HAP-1 (cell line): ENCODE measurements at regions not wholly inside any gene's neighbourhood (a gene's known extent, or its start where the extent isn't known, plus 50 kb on each side); places are given as distances from the start of the nearest gene placed in this dataset.

Source experiments
- DNase-seq, 2 experiments: peaks; one replicate each; pipeline ENCODE4 v3.0.0-alpha.2; 2016 to 2020; ENCODE audit warnings: low spot score in 2 of 2
- H3K27me3 ChIP-seq: fragments of 250-450 bp; sonication (Bioruptor Pico); 2 replicates; pipeline ENCODE4 v1.5.1; 2020; ENCODE audit warnings: low read depth, mild to moderate bottlenecking, moderate library complexity
- H3K36me3 ChIP-seq: fragments of 250-450 bp; sonication (Bioruptor Pico); replicated peaks from 2 replicates; pipeline ENCODE4 v1.5.1; 2020; ENCODE audit warnings: mild to moderate bottlenecking
- H3K4me1 ChIP-seq: fragments of 250-450 bp; sonication (Bioruptor Pico); 2 replicates; pipeline ENCODE4 v1.5.1; 2020; ENCODE audit warnings: mild to moderate bottlenecking
- H3K4me3 ChIP-seq: fragments of 250-450 bp; sonication (Bioruptor Pico); 2 replicates; pipeline ENCODE4 v1.5.1; 2020; ENCODE audit warnings: mild to moderate bottlenecking, moderate library complexity
- H3K9me3 ChIP-seq: fragments of 250-450 bp; sonication (Bioruptor Pico); 2 replicates; pipeline ENCODE4 v1.5.1; 2020; ENCODE audit warnings: mild to moderate bottlenecking, moderate library complexity
- in situ Hi-C: fragments of 300-500 bp; cut with MboI; formaldehyde crosslinking; loops from 3 replicates; pipeline ENCODE4 v1.14.3; 2020; ENCODE audit warnings: low sequenced_read_pairs, inconsistent platforms, mixed read lengths

DNA sequence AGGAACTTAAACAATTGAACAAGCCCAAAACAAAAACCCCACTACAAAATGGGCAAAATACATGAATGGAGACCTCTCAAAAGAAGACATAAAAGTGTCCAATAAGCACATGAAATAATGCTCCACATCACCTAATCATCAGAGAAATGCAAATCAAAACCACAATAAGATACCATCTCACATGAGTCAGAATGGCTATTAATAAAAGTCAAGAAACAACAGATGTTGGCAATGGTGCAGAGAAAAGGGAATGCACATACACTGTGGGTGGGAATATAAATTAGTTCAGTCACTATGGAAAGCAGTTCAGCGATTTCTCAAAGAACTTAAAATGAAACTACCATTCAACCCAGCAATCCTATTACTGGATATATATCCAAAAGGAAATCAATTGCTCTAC is 337.4 kb upstream of the GRIA1 start:
- in situ Hi-C loops, result no loop called here
- no peak for DNase-seq
- Histone ChIP-seq H3K27me3 (peaks cover 4% of the 10 kb centered on the region; the same call in 1 of the 2 replicates), H3K4me1 (no peaks in the 10 kb centered on the region), H3K4me3 (no peak overlapping the region), H3K36me3 (no peaks in the 10 kb centered on the region), H3K9me3 (no peaks in the 10 kb centered on the region)

DNA sequence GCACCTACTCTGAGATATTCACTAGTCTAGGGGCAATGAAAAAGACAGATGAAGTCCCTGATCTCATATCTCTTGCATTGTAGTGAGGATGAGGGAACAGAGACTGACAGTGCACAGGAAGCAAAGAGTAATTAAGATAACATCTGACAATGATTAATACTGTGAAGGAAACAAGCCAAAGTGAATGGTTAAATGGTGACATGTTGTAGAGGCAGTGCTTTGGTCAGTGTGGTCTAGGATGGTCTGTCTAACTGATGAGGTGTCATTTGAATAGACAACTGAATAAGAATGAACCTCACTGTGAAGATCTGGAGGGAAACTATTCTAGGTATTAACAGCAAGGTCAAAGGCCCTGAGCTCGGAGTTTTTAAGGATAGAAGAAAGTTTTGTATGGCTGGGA is 333.3 kb upstream of the GRIA1 start:
- no peak for DNase-seq
- Histone ChIP-seq H3K27me3 (no peaks in the 10 kb centered on the region), H3K4me3 (no peak overlapping the region), H3K9me3 (no peaks in the 10 kb centered on the region), H3K36me3 (no peaks in the 10 kb centered on the region), H3K4me1 (no peaks in the 10 kb centered on the region)
- in situ Hi-C loops, result no loop called here

DNA sequence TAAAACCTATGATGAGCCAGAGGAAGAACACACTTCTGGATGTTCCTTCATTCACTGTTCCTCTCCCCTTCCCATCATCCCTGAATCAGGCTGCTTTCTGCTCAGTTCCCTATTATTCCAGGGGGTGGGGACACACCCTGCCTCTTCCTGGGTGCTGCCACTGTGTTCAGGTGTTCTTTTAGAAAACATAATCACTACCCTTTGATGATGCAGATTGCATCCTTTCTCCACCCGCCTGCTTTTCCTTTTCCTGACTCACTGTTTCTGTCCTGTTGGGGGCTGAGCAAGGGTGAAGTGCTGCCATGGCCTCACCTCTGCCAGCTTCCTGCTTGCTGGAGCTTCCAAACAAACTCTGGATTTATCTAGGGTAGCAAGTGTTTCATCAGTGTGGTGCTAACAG is 331.9 kb upstream of the GRIA1 start:
- Histone ChIP-seq H3K27me3 (no peaks in the 10 kb centered on the region), H3K4me1 (no peaks in the 10 kb centered on the region), H3K36me3 (no peaks in the 10 kb centered on the region), H3K9me3 (no peaks in the 10 kb centered on the region), H3K4me3 (no peak overlapping the region)
- in situ Hi-C loops, result no loop called here
- no peak for DNase-seq

DNA sequence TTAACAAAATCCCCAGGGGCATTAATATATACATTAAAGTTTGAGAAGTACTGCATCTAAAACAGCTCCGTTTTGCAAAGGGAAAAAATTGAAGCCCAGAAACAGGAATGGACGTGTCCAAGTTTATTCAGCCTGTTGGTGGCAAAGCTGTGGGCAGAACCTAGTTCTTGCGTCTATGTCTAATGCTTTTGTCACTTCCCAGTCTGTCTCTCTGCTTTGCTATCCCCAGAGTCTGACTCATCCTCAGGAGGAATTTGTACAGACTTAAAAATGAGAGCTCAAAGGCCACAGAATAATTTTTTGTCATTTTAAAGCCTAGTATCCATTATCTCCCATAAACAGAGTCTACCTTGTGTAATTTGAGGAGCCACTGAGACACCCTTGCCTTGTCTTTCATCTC is 330.9 kb upstream of the GRIA1 start:
- H3K36me3 ChIP-seq, result no peaks in the 10 kb centered on the region
- no peaks in the 10 kb centered on the region for H3K27me3 ChIP-seq
- H3K9me3 ChIP-seq, result no peaks in the 10 kb centered on the region
- in situ Hi-C loops, result no loop called here
- no peak for DNase-seq
- H3K4me1 ChIP-seq, result no peaks in the 10 kb centered on the region
- no peak overlapping the region for H3K4me3 ChIP-seq

DNA sequence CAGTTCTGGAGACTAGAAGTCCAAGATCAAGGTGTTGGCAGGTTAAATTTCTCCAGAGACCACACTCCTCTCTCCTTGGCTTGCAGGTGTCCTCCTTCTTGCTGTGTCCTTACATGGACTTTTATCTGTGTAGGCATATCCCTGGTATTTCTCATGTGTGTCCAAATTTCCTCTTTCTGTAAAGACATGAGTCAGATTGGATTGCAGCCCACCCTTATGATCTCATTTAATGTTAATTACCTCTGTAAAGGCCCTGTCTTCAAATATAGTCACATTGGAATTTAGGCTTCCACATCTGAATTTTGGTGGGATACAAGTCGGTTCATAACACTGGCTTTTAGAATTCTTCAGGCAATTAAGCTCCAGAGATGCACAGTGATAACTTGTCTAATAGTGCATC is 322.2 kb upstream of the GRIA1 start:
- no peak for DNase-seq
- Histone ChIP-seq H3K4me1 (no peaks in the 10 kb centered on the region), H3K27me3 (no peaks in the 10 kb centered on the region), H3K9me3 (no peaks in the 10 kb centered on the region), H3K4me3 (no peak overlapping the region), H3K36me3 (no peaks in the 10 kb centered on the region)
- in situ Hi-C loops, result no loop called here

DNA sequence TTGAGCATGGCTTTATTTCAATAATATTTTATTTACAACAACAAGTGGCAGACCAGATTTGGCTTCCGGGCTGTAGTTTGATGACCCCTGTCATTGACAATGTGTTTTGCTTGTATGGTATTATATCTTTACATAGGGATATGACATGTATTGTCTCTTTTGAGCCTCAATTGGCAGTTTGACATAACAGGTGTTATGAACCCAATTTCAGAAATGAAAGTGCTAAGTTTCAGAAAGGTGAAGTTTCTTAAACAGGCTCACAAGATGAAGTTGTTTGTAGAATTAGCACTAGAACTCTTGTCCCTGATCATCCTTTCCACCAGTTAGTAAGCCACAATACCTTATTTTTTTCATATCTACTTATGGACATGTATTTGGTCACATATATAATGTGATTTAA is 303.0 kb upstream of the GRIA1 start:
- in situ Hi-C loops, result no loop called here

DNA sequence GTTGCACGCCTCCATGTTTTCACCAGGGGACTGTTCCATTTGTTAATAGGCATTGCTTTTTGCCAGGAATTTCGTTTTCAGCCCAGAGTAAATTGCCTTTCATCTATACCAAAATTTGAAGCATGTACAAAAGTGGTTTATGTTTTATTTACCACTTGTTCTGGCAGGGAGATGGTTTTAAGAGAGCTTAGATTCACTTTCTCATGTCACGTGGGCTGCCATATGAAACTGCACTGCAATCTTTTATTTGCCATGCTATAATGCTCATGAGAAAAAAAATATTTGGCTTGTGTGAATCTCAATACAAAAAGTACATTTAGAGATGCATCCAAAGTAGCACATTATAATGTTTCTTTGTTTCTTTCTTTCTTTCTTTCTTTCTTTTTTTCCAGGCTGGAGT is 284.1 kb upstream of the GRIA1 start:
- Histone ChIP-seq H3K27me3 (no peaks in the 10 kb centered on the region), H3K9me3 (no peaks in the 10 kb centered on the region), H3K4me1 (no peaks in the 10 kb centered on the region), H3K36me3 (no peaks in the 10 kb centered on the region), H3K4me3 (no peak overlapping the region)
- in situ Hi-C loops, result no loop called here
- no peak for DNase-seq

More for the DNA sequence above, 303.0 kb upstream of the GRIA1 start:
- Histone ChIP-seq H3K27me3 (no peaks in the 10 kb centered on the region), H3K4me3 (no peak overlapping the region), H3K36me3 (no peaks in the 10 kb centered on the region), H3K9me3 (no peaks in the 10 kb centered on the region), H3K4me1 (no peaks in the 10 kb centered on the region)
- no peak for DNase-seq

DNA sequence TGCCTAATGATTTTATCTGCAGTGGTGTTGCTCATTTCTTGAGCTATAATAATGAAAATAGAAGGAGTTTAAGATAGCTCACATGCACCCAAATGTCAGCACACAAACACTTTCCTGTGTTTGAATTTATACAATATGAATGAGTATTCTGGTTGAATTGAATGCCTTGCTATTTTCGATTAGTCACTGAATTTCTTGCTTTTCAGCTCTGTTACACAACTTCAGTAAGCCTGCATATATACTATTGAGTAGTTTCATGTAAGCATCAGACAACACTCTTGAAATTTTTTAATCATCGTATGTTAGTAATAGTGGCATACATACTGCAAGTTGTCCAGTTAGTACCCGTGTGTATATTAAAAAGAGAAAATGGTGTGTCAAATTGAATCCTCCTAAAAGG is 281.5 kb upstream of the GRIA1 start:
- no peak for DNase-seq
- in situ Hi-C loops, result no loop called here
- Histone ChIP-seq H3K9me3 (no peaks in the 10 kb centered on the region), H3K4me1 (no peaks in the 10 kb centered on the region), H3K27me3 (no peaks in the 10 kb centered on the region), H3K4me3 (no peak overlapping the region), H3K36me3 (no peaks in the 10 kb centered on the region)

DNA sequence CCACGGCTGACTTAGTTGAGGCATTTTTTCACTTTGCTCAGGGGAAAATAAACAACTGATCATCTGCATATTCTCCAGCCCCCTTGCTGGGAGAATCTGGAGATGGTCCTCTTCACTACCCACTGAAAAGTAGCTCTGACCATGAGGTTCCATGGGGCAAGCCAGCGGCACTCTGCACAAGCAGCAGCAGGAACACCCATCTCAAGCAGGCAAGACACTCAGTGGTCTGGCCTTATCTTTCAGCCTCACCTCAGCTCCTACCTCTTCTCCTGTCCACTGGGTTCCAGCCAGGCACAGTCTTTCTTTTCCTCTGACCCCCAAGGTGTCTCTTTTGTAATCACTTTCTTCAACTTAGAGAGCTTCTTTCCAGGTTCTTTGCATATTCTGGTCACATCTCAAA is 280.8 kb upstream of the GRIA1 start:
- H3K4me3 ChIP-seq, result no peak overlapping the region
- H3K36me3 ChIP-seq, result no peaks in the 10 kb centered on the region
- in situ Hi-C loops, result no loop called here

DNA sequence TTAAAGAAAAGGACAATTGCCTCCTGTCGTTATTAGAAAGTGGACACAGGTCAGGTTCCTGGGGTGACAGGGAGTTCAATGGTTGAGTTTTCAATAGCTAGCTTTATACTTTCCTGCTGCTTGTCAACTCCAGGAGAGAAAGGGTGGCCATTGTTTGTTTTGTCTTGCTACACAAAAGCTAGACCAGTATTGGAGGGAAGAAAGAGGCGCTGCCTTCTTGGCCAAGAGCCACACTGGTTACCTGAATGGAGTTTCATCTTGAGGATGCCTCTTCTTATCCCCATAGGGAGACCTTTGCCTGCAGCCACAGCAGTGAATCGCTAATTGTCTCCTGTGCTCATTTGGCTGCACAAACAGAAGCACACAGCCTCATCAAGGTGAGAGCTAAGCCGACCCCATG is 279.4 kb upstream of the GRIA1 start:
- H3K4me1 ChIP-seq, result no peaks in the 10 kb centered on the region
- no peaks in the 10 kb centered on the region for H3K9me3 ChIP-seq
- H3K36me3 ChIP-seq, result no peaks in the 10 kb centered on the region
- no peak overlapping the region for H3K4me3 ChIP-seq
- H3K27me3 ChIP-seq, result no peaks in the 10 kb centered on the region
- in situ Hi-C loops, result no loop called here
- DNase-seq, result no peak

More for the DNA sequence above, 280.8 kb upstream of the GRIA1 start:
- no peak for DNase-seq
- H3K27me3 ChIP-seq, result no peaks in the 10 kb centered on the region
- no peaks in the 10 kb centered on the region for H3K4me1 ChIP-seq
- no peaks in the 10 kb centered on the region for H3K9me3 ChIP-seq

DNA sequence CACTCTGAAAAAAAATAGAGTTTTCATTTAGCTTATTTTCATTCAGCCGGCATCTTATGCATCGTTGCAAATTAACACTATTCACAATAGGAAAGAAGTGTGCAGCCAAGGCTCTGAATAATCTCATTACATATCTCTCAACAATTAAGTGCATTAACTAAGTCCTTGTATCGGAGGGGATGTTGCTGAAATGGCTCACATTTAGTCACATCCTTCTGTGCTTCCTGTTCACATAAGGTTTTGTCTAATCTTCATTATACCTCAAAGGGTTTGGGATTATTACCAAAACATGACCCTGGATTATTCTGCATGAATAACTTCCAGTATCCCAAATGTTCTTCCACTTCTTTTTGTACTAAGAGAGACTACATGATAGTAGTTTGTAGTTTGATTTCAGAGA is 278.0 kb upstream of the GRIA1 start:
- Histone ChIP-seq H3K36me3 (no peaks in the 10 kb centered on the region), H3K4me1 (no peaks in the 10 kb centered on the region), H3K4me3 (no peak overlapping the region), H3K27me3 (no peaks in the 10 kb centered on the region), H3K9me3 (no peaks in the 10 kb centered on the region)
- DNase-seq, result no peak
- in situ Hi-C loops, result no loop called here

DNA sequence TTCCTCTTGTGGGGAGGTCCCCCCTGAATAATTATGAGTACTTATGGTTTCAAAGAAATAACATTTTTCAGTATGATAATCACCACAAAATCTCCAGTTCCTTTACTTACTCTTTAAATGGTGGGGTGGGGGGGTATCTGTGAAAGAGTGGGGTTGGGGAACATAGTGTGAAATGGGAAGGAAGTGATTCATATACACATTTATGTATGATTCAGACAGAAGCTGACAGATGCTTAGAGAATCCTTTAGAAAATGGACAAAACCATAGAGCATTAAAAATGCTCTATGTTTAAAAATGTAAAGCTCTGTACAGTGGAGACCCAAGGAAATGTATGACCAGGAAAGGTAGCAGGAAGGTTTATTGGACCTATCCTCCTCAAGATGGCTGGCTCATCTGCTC is 267.5 kb upstream of the GRIA1 start:
- Histone ChIP-seq H3K4me1 (no peaks in the 10 kb centered on the region), H3K36me3 (no peaks in the 10 kb centered on the region), H3K4me3 (no peak overlapping the region), H3K9me3 (no peaks in the 10 kb centered on the region), H3K27me3 (no peaks in the 10 kb centered on the region)
- in situ Hi-C loops, result no loop called here
- no peak for DNase-seq

DNA sequence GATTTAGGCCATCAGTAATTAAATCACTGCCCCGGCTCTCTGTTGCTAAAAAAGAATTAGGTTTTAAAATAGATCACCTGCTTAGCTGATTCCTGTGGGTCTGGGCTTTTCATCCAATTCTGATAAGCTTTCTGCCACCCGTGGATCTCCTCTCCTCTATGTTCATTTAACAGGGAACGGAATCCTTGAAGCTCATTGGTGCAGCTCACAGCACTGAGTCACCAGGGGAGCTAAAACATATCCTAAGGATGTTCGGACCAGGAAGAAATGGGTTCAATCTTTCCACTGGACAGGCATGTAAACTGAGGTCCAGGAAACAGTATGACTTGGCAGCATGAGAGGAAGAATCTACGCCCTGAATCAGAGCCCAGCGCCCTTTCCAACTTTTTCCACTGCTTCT is 267.1 kb upstream of the GRIA1 start:
- Histone ChIP-seq H3K9me3 (no peaks in the 10 kb centered on the region), H3K4me3 (no peak overlapping the region), H3K27me3 (no peaks in the 10 kb centered on the region), H3K36me3 (no peaks in the 10 kb centered on the region), H3K4me1 (no peaks in the 10 kb centered on the region)
- DNase-seq, result no peak
- in situ Hi-C loops, result no loop called here

DNA sequence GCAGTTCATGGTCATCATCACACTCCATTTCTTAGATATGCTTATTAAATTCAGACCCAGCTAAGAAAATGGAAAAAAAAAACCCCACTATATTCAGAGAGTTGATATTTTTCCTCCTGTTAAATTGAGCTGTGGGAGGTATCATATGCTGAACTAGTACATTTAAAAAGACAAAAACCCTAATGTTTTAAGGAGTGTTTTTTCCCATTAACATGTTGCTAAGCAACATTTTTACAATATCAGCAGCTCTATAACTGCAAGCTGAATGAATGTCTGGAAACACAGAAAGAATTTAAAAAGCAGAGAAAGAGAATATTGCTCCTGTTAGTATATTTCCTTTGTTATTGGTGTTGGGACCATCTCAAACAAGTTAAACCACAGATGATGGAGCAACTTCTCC is 265.8 kb upstream of the GRIA1 start:
- Histone ChIP-seq H3K4me1 (no peaks in the 10 kb centered on the region), H3K36me3 (no peaks in the 10 kb centered on the region), H3K4me3 (no peak overlapping the region), H3K9me3 (no peaks in the 10 kb centered on the region), H3K27me3 (no peaks in the 10 kb centered on the region)
- in situ Hi-C loops, result no loop called here
- no peak for DNase-seq

DNA sequence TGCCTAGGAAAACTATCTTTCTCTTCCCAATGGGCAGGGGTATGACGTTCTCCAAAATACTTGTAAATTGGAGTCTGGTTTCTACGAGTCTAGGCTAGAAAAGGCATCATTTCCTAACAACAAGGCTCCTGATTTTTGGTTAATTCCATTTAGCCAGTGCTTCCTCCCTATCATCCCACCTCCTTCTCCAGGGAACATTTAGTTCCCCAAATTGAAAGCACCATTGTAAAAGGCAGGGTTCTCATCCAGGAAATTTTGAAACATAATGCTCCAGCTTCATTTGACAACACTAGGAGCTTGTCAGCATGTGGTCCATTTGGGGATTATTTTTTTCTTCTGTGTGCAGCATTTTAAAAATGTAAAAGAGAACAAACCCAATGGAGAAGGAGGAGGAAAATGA is 256.5 kb upstream of the GRIA1 start:
- H3K36me3 ChIP-seq, result no peaks in the 10 kb centered on the region
- no peaks in the 10 kb centered on the region for H3K27me3 ChIP-seq
- DNase-seq, result no peak
- in situ Hi-C loops, result no loop called here
- H3K9me3 ChIP-seq, result no peaks in the 10 kb centered on the region
- H3K4me3 ChIP-seq, result no peak overlapping the region
- H3K4me1 ChIP-seq, result no peaks in the 10 kb centered on the region
